HG03135 (cell line): ENCODE measurements at regions not wholly inside any gene's neighbourhood (a gene's known extent, or its start where the extent isn't known, plus 50 kb on each side); places are given as distances from the start of the nearest gene placed in this dataset.
"Not testable (repeated sequence)": the region's sequence is repeated elsewhere in the genome, so short reads cannot be mapped to it uniquely, and the experiment has no call there.

Experiments
- ATAC-seq: cut with Tn5 transposase; IDR thresholded peaks from one replicate; pipeline ENCODE4 v1.9.1; 2021; ENCODE audit warnings: mild to moderate bottlenecking, moderate library complexity; ENCODE audit not compliant: unreplicated experiment

DNA sequence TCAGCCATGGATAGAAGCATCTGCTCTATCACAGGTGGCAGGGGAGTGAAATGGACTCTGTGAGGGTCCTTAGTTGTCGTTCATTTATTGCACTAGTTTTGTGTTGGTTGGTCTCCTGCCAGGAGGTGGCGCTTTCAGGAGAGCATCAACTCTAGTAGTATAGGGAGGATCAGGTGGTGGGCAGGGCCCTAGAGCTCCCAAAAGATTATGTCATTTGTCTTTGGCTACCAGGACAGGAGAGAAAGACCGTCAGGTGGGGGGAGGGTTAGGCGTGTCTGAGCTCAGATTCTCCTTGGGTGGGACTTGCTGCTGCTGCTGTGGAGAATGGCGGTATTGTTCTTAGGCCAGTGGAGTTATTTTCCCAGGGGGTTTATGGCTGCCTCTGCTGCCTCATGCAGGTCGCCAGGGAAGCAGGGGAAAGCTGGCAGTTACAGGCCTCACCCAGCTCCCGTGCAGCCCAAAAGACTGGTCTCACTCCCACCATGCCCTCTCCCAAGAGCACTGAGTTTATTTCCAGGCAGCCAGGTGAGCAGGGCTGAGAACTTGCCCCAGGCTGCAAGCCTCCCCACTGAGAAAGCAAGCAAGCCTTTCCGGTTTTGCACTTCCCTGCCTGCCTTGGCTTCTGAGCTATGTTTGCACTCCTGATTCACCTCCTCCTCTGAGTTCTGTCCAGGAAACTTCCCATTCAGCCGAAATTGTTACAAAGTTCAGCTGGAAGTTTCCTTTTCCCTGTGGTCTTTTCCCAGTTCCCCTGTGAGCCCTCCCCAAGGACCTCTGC, 317.3 kb downstream of the TAF11L14 start:
- ATAC-seq = no peak

DNA sequence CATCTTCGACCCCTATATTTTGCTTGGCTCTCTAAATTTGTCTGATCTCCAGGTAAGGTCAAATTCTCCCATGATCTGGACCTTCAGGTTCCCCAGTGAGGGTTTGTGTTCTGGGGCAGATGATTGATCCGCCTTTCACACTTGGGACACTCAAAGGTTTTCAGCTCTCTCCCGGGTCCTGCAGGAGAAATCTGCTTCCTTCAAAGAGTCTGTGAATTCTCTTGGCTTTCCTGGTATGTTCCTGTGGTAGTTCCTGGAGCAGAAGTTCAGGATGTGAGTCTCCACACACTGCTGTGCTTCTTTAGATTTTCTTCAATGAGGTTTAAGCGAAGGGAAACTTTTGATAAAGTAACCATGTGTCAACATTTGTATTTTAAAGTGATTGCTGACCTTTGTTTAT, 318.0 kb downstream of the TAF11L14 start:
- ATAC-seq = no peak

DNA sequence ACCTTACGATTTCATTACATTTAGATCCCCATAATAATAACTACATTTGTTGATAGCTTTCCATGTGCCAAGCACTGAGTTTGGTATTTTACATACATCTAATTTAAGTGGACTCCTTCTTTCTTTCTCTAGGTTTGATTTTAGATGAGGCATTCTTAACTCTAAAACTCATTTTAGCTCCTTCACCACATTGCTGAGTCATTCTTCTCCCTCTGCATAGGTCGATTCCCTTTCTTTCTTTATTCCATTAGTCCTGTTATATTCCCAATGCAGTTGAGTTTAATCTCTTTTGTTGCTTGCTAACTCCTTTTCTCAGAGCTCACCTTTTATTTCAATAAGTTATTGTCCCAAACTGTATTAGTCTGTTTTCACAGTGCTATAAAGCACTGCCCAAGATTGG, 329.8 kb downstream of the TAF11L14 start:
- ATAC-seq = no peak

DNA sequence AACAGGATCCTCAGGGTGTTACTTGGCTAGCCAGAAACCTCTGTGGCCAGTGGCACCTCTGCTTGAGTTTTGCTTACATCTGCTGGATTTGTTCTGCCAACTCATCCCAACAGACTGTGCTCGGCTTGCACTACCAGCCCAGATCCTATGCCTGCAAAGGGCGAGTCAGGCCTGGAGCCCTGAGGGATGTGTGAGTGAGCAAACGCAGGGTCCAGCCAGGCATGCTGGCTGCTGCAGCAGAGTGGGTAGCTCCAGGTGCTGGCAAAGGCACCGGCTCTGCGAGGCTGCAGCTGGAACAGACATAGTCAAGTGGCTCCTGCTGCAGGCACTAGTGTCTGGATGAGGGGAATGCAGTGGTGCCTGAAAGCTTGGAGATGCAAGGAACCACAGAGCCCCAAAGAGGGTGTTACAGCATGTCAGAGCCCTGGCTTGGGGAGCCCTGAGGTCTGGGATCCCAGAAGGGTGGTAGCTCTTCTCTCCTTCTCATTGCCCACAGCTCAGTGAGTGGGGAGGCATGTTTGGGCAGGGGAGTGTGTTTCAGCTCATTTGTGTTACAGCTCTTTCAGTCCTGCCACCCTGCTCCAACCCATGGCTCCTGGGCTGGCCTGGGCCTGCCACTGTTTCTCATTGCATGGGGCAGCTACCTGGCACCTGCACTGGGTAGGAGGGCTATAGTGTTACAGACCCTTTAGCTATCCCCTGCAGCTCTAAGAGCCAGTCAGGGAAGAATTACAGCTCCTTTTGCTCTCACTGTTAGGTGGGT, 332.6 kb downstream of the TAF11L14 start:
- no peak for ATAC-seq

DNA sequence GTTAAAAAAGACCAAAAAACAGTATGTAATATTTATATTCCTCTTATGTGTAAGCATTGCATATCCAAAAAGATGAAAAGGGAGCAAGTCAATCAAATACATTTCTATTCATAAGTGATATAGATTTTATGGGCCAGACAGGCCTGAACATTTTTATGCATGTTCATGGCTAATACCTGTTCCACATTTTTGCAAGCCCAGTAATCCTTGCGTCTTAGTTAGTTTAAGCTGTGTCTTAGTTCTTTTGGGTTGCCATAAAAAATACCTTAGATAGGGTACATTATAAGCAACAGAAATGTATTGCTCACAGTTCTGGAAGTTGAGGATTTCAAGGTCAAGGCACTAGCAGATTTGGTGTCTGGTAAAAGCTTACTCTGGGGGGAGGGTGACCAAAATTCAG, 342.1 kb downstream of the TAF11L14 start:
- ATAC-seq = no peak

DNA sequence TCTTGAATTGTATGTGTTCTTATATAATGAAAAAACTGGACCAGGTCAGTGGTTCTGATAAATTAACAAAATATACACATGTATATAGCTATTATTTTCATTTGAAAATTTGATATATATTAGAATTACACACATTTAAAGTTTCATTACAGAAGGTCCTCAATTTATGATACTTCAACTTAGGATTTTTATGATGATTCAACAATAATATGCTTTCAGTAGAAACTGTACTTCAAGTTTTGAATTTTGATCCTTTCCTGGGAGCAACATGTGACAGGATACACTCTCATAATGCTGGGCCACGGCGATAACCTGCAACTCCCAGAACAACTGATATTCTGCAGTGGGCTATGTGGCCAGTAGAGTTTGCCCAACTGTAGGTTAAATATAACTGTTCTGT, 344.7 kb downstream of the TAF11L14 start:
- ATAC-seq = no peak

DNA sequence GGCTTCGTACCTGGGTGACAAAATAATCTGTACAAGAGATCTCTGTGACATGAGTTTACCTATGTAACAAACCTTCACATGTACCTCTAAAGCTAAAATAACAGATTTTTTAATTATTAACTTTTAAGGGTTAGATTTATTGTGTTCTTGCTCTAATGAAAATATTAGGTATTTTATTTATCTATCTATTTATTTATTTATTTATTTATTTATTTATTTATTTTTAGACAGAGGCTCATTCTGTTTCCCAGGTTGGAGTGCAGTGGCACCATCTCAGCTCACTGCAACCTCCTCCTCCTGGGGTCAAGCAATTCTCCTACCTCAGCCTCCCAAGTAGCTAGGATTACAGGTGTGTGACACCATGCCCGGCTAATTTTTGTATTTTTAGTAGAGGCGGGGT, 348.4 kb downstream of the TAF11L14 start:
- ATAC-seq = not testable (repeated sequence)

DNA sequence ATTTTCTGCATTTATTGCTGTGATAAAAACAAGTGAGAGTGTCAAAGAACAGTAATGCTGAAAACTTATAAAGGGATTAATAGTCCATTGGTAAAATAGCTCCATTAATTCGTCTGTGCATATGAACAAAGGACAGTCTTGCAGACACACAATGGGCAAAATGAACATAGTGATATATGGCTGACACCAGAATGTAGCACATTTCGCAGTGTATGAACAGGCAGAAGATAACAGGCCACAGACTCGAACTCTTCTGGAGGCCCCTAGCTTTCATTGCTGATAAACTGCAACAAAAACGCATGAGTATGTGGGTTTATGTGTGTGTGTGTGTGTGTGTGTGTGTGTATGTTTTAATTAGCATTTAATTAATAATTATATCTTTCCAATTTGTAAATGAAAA, 354.8 kb downstream of the TAF11L14 start:
- ATAC-seq = no peak

DNA sequence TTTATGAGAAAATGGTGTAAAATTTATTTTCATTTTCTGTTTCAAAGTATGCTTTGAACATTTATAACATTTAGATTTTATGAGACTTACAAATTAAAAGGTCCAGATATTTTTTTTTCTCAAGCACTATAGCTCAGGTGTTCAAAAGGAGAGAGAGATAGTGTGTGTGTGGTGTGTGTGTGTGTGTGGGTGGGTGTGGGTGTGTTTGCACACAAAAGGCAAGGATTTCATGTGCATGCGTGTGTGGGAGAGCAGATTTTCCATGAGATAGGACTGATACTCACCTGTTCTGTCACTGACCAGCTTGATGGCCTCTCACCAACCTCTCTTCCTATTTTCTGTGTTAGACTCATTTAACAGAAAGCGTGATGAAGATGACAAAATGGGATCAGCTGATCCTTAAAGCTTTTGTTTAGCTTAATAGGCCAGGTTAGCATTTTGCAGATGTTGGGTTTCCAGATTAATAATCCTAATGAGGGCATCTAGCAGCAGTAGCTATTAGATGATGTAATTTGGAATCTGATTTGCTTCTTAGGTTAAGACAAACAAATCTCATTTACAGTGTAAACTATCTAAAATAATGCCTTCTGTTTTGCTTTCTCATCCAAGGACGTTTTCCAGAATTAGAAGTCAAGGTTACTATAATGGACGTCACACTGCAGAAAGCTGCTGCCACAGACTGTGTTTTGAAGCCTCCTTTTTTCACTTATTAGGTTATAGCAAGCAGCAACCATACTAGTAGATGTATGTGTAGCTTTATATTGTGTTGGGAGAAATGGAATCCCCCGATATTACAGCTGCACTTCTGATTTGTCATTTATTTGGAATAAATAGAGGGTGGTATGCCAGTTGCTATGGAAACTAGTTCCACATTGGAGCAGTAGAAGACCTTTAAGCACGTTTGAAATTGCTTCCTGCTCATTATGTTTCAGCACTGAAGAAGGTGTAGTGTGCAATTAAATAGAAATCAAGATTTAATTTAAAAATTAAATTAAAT, 355.6 kb downstream of the TAF11L14 start:
- no peak for ATAC-seq

DNA sequence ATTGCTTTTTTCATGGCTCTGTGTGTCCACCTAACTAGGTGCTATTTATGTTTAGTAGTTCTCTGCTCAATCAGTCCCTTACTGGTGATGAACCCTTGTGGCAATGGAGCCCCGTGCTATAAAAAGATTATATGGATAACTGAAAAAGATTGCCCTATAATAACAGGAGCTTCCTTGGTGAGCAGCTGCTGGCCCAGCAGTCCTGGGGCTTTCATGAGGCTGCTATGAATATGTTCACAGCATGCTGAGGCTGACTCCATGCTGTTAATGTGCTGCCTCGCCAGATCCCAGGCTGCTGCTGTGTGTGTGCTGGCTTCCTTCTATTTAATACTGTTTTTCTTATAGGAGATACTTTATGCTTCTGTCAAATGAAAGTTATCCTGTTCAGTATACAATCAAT, 357.5 kb downstream of the TAF11L14 start:
- ATAC-seq = no peak

DNA sequence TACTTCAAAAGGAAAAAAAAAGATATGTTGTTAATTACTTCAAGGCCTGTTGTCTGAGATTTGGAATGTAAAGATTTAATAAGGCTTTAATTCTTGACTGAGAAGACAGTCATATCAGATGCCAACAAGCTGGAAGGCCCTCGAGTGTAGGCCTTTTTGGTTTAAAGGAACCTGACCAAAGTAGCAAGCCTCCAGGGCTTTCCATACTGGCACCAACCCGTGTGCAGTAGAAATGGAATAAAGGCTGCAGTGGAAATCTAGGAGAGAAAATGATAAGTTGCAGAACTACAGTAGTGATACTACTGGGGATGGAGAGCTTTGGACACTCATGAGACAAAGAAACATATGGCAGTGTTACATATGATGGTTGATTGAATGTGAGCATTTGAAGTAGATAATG, 358.0 kb downstream of the TAF11L14 start:
- ATAC-seq = no peak

DNA sequence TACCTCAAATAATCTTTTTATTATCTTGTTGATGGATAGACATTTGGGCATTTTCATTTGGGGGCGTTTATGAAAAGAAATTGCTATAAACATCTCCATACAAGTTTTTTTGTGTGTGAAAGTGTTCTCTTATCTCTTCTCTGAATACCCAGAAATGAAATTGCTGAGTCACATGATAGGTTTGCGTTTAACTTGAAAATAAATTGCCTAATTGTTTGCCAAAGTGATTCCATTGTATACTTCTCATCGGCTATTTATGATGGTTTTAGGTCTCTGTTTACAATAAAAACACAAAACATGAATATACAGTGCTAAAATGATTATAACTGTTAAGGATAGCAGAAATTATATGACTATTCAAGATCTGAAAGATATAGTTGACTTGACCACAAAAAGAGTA, 361.7 kb downstream of the TAF11L14 start:
- ATAC-seq = no peak

DNA sequence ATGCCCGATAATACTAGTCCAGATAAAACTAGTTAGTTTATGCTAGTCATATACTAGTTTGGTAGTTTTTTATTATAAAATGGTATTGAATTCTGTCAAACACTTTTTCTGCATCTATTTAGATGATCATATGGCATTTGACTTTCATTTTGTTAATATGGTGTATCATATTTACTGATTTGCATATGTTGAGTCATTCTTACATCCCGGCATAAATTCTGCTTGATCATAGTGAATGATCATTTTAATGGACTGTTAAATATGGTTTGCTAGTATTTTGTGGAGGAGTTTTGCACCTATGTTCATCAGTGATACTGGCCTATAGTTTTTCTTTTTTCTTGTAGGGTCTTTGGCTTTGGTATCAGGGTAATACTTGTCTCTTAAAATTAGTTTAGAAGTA, 365.6 kb downstream of the TAF11L14 start:
- ATAC-seq = no peak

DNA sequence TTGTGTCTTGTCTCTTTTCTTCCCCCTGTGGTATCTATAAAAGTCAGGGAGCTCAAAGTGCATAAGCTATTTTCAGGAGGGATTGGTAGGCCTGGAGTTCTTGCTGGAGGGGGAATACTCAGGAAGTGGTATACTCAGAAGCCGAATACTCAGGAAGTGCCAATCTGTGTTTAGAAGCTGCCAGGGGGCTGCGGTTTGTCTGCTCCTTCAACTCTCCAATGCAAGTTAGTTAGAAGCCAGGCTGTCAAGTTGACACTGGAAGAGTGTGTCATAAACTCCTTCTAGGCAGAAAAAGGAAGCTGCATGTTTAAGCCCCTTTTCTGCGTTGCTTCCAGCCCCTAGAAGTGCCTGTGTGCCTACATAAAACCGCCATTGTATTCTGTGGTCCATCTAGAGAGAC, 366.5 kb downstream of the TAF11L14 start:
- no peak for ATAC-seq

DNA sequence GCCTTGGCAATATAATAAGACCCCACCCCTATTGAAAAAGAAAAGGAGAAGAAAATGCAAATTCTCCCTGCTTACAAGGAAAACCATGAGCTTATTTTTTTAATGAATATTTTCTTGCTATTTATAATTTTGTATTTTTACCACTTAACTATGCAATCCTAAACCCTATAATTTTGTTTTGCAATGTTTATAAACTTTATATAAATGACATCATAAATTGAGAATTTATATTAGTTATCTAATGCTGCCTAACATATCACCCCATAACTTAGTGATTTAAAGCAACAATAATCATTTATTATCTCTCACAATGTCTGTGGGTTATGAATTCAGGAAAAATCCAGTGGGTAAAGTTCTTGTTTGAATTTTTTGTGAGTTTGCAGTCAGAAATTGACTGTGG, 369.1 kb downstream of the TAF11L14 start:
- no peak for ATAC-seq

DNA sequence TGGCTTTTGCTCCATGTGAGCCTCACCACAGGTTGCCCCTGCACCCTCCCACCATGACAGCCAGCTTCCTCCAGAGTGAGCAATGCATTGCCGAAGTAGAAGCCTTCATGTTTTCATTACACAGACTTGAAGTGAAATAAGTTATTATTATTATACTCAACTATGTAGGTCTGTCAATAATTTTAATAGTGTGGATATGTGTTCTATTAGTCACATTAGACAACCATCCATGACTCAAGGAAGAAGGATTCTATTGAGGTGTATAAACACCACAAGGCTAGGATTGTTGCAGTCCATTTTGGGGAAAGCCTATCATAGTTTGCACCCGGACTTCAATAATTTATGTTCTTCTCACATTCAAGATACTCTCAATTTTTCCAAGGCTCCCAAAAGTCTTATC, 369.5 kb downstream of the TAF11L14 start:
- no peak for ATAC-seq

DNA sequence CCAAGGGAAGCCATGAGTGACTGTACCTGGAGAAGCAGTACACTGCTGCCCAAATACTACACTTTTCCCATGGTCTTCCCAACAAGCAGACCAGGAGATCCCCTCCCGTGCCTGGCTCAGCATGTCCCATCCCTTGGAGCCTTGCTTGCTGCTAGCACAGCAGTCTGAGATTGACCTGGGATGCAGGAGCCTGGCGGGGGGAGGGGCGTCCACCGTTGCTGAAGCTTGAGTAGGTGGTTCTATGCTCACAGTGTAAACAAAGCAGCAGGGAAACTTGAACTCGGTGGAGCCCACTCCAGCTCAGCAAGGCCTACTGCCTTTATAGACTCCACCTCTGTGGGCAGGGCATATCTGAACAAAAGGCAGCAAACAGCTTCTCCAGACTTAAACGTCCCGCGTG, 372.0 kb downstream of the TAF11L14 start:
- ATAC-seq = not testable (repeated sequence)

DNA sequence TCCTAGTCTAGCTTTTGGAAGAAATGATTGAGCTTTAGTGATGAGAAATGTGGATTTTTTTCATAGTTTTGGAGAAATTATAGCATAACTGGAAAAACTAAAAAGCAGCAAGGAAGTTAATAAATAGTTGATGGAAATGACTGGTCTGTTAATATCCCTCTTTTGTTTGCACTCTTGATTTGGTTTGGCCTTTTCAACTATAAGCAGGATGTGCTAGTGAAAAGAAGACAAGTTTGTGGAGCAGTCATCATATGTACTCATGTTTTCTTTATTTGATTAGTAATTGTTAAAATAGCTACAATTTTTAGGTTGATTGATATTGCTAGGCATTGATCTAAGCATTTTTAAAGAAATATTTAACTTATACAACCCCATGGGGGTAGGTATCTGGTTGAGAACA, 374.7 kb downstream of the TAF11L14 start:
- ATAC-seq = no peak

DNA sequence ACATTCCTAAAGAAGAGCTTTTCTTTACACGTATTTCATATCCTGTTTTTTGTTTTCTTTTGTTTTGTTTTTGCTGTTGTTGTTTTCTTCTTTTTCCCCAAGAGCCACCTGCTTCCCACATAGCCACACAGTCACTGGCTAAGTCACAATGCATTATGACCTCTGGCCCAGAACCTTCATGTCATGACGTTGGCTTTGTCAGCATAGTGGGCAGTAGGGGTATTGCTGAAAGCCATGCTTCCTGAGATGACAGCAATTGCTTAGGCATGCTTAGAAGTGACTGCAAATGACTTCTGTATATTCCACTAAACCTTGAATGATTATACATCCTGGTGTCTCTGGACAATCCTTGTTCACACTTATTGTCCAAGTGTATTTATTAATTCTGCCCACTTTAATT, 375.8 kb downstream of the TAF11L14 start:
- ATAC-seq = no peak

DNA sequence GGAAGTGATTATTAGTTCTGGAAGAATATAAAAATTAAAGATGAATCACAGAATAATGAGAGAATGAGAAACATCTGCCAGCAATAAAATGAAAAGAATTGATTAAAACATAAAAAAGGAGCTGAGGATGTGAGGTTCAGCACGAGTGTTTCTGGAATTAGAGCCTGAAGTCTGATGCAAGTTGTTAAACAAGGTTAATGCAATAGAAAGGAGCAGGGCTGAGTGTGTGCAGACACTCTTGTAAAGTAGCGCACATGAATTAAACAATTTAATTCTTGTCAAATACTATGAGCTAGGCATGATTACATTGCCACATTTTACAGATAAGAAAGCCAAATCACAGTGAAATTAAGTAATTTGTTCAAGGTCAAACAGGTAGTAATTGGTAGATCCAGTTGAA, 384.2 kb downstream of the TAF11L14 start:
- ATAC-seq = no peak

DNA sequence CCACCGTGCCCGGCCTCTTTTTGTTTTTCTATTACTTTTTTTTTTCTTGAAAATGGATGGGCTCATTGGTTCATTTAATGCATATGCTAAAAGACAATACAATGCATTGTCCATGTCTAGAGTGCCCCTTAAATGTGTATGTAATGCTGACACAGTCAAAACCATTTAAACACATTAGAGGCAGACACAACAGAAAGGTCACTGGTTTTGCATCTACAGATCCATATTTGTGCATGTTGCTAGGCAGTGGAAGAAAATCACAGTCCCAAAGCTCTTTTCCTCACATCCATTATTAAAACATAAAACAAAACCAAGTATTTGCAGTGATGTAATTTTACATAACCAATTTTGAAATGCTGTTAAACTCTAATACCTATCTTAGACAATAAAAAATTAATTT, 389.0 kb downstream of the TAF11L14 start:
- no peak for ATAC-seq
